ENCODE measurements at regions not wholly inside any gene's neighbourhood (a gene's known extent, or its start where the extent isn't known, plus 50 kb on each side); places are given as distances from the start of the nearest gene placed in this dataset.

DNA sequence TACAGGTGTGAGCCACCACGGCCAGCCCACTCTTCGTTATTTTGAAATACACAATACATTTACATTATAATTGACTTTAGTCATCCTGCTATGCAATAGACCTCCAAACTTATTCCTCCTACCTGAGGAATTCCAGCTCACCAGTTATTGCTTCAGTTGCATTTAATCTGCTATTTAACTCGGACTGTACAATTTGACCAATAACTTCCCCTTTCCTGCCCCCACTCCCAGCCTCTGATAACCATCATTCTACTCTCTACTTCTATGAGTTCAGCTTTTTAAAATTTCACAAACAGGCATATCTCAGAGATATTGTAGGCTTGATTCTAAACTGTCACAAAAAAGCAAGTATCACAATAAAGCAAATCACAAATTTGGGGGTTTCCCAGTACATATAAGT lies 157.0 kb downstream of the COPRS start:
- no peak for DNase-seq

DNA sequence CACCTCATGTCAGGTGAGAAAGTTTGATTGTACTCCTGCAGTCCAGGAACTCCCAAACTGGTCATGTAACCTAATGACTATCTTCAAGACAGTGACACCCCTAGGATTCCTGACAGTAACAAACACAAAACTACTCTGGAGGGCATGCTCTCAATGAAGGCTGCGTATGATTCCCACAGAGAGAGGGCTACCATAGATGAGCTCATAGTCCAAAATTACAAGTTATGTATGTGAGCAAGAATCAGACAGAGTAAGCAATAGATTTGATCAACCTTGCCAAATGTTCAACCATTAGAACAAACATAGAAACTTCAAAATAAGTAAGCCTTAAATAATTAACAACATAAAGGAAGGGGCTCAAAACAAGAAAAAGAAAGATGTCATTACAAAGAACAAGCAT lies 158.1 kb downstream of the COPRS start:
- no peak for DNase-seq

DNA sequence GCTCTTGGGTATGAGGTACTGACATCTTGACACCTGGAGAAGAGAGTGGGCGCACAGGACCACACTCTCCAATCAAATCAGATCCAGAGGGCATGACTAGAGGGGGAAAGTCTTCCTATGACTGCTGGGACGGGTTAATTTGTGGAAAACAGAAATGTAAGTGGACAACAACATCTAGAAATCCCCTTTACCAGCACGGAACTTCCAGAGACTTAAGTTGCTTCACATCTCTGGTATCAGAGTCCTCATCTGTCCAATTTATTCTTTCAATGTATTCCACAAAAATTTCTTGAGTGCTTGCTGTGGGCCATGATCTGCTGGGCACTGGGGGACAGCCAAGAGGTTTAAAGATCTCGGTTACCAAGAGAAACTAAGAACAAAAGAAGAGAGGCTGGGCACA lies 159.2 kb downstream of the COPRS start:
- no peak for DNase-seq

DNA sequence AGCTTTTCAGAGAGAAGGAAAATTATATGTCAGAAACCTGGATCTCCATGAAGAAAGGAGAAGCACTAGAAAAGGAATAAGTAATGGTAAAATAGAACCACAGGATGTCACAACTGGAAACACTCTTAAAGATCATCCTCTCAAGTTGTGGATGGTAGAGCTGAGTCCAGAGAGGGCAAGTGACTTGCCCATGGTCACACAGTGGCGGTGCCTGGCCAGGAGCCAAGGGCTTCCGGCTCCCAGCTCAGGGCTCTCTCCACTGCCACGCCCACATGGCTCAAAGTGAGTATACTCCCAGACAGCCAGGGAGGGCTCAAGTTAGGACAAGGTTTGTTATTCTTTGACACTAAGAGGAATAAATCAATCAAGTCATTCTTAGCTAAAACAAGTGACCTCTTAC lies 159.8 kb downstream of the COPRS start:
- no peak for DNase-seq

DNA sequence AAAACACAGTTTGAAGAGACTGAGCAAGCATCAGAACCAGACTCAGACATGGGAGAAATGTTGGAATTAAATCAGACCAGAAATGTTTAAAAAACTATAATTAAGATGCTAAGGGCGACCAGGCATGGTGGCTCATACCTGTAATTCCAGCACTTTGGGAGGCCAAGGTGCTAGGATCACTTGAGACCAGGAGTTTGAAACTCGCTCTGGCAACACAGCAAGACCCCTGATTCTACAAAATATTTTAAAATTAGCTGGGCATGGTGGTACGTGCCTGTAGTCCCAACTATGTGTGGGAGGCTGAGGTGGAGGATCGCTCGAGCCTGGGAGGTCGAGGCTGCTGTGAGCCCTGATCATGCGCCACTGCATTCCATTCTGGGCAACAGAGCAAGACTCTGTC lies 160.3 kb downstream of the COPRS start:
- DNase-seq: no peak

DNA sequence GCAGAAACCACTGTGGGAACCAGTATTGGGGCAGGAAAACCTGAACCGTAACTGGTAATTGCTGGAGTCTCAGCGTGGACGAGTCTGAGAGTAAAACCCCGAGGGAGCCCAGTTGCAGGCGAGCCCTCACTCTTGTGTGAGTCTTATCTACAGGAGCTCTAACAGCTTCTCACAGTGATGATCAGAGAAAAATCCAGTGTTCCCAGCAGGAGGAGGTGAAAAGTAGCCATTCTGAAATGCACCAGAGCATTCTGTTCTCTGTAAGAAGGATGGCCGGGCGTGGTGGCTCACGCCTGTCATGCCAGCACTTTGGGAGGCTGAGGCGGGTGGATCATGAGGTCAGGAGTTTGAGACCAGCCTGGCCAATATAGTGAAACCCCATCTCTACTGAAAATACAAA lies 161.2 kb downstream of the COPRS start:
- no peak for DNase-seq

DNA sequence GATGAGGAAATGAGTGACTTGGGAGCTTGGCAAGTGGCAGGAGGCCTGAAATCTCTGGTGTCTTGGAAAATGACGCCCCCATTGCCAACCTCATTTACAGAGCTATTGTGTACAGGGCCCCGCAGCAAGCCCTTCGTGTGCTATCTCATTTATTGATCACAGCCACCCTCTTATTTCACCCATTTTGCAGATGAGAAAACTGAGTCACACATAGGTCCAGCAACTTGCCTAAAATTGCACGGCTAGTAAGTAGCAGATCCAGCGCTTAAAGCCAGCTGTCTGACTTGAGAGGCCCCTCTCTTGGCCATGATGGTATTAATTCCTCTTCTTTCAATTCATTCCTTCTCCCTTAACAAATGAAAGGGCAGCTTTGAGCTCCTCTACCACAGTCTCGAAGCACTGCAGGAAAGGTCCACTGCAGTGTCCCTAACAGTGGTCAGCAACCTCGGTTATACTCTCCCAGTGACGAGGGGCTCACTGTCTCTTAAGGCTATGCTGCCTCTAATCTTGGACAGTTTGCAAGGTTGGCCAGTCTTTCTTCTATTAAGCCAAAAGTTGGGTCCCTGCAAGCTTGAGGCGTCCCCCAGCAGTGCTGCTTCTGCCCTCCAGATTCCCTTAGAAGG lies 162.2 kb downstream of the COPRS start:
- DNase-seq: no peak

DNA sequence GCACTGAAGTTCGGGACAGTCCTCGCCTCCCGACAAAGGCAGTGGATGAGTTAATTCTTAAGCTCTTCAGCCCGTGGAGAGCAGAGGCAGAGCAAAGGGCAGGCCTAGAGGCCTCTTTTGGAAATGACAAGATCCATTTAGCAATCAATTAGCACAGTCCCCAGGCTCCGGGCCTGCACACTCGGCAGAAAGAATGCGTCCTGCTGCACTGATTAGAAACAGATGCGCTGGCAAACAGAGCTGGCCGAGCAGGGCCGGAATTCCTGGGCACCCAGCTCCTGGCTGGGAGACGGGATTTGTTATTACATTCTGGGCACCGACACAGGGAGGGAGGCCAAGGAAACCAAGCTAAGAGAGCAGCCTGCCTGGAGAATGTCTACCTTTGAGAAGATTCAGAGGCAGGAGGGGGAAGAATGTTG lies 162.9 kb downstream of the COPRS start:
- DNase-seq: peak; percentile 87 to 96

DNA sequence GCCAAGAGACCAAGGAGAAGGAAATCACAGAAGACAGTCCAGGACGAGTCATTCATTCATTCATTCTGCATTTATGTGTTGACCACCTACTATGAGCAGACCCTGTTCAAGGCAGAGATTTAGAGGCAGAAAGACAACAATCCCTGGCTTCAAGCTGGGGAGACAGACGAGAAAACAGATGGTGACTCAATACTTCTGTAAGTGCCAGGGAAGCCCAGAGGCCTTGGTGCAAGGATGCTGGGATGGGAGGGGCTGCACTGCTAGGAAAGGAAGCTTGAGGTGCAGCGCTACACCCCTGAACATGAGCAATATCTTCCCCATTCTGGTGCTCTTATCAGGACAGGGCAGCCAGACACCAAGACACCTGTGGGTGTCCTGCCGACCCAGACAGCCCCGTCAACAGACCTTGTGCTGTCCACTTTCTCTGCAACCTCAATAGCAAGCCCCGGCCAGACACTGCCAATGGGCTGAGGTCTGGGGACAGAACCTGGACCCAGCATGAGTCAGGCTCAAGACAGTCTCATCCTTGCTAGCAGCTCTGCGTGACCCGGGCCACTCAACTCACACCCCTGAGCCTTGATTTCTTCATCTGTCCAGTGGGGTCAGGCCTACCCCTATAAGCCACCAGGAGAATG lies 163.5 kb downstream of the COPRS start:
- DNase-seq: peak in 1 of 2 experiments; percentile 54

DNA sequence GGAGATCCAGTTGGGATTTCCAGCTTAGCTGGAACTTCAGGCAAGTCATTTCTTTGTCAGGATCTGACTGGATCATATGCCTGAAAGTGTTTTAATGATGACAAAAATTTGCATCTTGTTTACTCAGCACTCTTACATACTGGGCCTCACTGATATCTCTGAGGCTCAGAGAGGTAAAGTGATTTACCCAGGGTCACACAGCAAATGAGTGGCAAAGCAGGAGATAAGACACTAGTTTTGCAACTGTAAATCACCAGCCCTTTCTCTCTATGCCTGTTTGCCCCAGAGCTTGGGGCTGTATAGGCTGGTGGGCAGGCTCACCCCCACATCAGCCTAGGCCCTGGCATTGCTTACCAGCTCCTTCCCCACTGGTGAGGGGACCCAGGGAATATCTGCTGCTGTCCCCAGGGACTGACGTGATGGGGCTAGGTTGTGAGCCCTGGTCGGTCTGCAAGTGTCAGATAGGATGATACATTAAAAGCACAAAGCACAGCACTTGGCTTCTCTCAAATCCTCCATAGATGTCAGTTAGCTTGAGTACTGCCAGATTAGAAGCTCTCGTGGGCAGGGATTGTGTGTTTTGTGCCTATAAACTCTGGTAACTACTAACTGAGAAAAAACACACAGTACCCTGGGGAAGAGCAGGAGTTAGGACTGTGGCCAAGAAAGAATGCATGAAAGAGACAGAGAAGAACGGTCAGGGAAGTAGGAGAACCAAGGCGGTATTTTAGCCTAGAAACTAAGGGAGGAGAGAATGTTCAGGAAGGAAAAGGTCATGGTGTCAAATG lies 165.4 kb downstream of the COPRS start:
- no peak for DNase-seq

DNA sequence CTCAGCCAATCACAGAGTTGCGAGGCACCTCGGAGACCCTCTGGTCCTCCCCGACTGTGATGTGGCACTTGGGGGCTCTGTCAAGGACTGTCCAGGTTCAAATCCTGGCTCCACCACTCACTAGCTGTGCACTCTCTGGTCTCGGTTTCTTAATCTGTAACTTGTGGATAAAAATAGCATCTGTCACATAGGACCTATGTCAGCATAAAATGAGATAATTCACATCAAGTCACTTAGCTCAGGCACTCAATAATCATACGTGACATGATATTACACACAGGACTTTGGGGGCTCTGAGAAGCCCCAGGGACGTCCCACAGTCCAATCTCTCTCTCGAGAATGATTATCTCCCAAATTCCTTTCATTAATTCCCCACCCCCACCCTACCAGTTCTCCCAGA lies 166.4 kb downstream of the COPRS start:
- no peak for DNase-seq

DNA sequence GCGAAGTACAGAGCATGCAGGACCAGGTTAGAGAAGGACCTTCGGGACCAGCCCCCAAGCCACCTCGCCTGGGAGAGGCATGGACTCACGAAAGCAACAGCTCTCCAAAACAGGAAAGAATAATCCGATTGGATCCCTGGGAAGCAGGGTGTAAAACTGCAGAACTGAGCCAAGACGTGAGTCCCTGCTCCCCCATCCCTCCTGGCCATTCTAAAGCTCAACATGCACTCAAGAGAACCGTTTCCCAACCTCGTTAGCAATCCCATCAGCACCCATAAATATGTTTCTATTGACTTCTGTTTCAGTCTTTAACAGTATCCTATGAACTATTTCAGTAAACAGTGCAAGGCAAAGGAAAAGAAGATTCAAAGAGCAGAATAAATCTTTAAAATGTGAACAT lies 167.0 kb downstream of the COPRS start:
- no peak for DNase-seq

DNA sequence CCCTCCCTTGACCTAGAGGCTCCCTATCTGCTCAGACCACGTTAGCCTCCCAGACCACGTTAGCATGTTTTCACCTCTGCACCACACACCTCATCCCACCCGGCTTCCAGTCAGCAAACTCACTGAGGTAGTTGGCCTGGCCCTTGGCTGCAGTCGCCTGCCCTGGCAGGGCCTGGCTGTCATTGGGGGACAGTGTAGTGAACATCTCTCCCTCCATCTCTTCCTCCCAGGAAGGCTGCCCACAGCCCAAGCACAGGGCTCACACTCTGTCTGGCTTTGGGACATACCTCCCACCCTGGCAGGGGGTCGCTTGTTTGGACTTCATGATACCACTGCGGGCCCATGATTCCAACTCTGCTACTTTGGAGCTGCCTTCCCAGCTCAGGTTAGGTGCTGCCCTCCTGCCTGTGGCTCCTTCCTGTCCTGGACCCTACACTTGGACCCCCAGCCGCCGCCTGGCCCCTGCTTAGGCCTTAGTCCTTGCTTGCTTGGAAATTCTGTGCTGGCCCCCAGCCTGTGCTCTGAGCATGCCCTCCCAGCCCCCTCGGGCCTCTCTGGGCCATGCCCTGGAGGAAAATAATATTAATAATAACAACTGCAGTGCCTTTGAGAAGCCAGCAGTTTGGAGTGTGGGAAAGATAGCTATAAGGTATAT lies 167.7 kb downstream of the COPRS start:
- no peak for DNase-seq

DNA sequence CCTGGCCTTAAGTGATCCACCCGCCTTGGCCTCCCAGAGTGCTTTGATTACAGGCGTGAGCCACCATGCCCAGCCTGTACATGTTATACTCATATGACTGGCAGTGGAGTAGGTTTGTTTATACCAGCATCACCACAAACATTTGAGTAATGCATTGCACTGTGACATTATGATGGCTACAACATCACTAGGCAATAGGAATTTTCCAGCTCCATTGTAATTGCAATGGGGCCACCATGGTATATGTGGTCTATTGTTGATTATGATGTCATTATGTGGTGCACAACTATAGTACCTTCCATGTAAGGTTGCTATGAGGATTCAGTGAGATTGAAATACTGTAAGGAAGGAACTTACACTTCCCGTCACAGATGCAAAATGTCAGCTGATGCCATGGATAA lies 168.9 kb downstream of the COPRS start:
- no peak for DNase-seq

DNA sequence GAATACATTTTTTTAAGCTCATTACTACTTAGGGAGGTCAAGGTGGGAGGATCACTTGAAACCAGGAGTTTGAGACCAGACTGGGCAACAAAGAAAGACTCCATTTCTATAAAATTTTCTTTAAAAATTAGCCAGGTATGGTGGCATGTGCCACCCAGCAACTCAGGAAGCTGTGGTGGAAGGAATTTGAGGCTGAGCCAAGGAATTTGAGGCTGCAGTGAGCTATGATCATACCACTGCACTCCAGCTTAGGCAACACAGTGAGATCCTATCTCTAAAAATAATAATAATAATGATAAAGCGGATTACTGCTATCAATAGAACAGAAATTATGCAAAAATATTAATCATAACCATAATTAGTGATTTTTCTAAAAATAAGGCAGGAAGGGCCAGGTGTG lies 170.3 kb downstream of the COPRS start:
- DNase-seq: no peak

DNA sequence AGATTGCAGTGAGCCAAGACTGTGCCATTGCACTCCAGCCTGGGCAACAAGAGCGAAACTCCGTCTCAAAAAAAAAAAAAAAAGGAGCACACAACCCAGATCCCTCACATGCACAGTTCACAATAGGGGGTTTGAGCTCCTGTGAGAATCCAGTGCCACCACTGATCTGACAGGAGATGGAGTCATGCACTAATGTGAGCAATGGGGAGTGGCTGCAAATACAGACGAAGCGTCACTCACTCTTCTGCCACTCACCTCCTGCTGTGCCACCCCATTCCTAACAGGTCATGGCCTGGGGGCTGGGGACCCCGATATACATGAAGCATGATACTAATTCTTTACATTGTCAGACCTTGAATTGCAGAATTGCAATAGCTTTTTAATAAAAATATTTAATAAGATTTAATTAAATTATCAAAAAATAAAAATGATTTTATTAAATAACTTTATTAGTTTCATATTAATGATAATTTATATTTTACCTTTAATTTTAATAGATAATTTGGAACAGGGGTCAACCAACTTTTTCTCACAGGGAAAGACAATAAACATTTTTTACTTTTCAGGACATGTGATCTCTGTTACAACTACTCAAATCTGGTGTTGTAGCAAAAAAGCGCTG lies 171.4 kb downstream of the COPRS start:
- DNase-seq: no peak

DNA sequence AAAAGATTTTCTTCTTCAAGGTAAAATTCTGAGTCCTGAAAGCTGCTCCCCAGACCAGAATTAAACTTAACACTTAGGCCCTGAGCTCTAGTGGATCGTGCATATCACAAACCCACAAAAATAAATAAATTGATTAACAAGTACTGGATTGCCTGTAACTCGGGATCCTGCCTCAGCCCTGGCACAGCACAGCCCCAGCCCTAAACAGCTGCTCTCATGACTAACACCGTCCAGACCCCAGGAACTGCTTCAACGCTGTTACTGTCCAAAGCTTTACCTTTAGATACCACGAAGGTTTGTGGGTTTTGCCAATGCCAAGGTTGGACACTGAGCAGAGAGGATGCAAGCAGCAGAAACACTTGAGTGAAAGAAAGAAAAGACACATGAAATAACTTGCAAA lies 172.5 kb downstream of the COPRS start:
- DNase-seq: no peak

DNA sequence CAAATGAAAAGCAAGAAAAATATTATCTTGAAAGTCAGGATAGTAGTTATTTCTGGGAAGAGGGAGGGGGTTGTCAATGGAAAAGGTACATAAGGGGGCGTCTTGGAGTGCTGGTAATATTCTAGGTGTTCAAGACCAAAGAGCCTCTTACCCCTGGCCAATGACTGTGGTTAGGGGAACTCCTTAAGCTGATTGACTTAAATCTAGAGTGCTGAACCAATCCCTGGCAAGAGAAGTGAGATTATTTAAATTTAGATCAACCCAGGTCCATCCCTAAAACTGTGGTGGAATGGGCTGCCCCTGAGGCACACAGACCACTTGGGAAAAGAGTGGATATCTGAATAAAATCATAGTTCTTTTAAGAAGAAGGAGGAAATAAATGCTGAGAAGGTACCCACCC lies 174.1 kb downstream of the COPRS start:
- DNase-seq: no peak

DNA sequence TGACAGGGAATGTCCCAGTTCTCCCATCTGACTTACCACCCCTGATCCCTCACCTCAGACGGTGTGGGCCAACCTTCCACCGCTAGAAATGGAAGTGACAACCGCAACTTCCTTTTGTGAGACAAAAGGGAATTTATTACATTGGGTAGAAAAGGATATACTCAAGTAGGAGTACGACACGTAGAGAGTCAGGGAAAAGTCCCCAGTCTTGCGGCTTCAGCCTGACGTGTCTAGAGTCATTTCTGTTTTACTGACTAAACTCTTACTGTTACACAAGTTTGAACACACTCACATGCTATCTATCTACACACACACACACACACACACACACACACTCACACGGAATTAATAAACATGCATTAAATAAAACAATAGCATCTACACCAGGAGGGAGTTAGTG lies 178.9 kb downstream of the COPRS start:
- no peak for DNase-seq

DNA sequence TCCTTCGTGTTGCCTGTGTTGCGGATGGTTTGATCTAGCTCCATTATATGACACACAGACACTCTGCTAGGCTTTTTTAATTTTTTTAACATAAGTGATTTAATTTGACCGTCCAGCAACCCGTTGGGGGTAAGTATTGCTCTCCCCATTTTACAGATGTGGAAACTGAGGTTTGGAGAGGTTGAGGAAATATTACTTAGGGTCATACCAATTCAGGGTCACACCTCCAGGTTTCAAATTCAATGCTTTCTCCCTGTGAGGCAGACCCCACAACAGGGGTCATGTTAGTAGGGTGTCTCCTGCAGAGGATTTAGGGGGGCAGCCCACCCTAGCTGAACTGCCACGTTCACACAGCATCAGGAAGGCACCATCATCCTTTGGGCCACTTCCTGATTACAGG lies 179.4 kb downstream of the COPRS start:
- DNase-seq: no peak

DNA sequence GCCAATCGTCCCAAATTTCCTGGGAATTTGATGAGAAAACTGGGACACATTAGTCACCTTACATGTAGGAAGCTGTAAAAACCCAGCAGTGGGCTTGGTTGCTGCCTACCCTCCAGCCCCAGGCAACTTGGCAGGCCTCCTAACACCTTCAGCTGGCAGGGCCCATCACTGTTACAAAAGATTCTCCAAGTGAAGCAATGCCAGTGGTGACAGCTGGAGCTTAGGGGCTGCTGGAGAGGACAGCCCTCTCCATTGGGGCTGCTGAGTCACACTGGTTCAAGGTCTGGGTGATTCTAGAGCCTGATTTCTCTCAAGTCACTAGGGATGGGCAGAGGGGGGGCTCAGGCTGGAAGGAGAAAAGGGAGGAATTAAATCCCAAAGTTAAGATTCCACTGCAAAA lies 180.6 kb downstream of the COPRS start:
- DNase-seq: peak in 1 of 2 experiments; percentile 75

DNA sequence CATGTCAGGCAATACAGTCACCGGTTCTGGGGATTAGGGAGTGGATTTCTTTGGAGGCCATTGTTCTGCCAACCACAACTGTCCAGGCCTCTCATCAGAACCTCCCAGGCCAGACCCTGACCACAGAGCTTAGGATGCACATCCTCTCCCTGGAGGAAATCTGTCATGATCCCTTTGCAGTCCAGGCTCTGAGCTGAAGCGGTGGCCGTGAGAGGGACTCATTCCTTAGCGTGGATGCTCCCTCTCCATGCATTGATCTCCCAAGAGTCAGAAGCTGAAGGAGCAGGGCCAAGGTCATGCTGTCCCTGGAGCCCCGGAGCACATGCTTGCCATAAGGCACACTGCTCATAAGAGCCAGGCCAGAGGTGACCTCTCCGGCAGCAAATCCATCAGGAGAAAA lies 181.4 kb downstream of the COPRS start:
- no peak for DNase-seq

DNA sequence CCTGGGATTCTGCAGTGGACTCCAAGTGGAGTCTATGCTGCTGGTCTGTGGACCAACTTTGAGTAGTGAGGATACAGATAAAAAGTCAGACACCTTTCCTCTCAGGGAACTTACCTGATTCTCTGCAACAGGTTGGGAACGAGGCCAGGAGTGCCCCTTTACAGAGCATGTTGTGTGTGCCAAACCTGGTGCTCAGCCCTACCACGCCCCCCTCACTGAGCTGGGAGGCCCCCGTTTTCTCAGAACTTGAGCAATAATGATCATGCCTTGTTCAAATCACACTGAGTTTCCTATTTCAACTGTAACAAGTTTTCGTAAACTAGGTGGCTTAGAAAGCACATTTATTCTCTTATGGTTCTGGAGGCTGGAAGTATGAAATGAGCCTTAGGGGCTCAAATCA lies 182.0 kb downstream of the COPRS start:
- no peak for DNase-seq
